ENCODE measurements at regions not wholly inside any gene's neighbourhood (a gene's known extent, or its start where the extent isn't known, plus 50 kb on each side); places are given as distances from the start of the nearest gene placed in this dataset.

DNA sequence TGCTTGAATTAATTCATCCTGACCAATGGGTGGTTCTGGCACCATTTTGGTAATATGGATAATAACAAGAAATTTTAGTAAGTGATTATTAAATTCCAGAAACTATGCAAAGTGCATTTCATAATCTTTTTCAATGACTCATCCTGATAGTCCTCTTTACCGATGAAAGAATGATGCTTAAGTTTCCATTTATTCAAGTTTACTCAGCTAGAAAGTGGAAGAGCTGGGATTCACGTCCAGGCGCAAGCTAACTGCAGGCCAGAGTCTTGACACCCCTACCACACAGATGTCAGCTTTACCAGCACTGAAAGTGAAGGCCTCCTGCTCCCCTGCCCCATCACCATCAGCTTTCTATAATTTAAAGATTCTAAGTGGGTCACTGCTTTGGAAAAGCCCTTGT lies 493.5 kb upstream of the WWC1 start:
- Mint-ChIP-seq H3K27me3 (no peaks in the 10 kb centered on the region), H3K27ac (no peak overlapping the region), H3K9me3 (peaks cover 8% of the 10 kb centered on the region in 2 donors)

GRCh38 chr5:167798448-167798847 lies 493.0 kb upstream of the WWC1 start:
- Mint-ChIP-seq H3K4me1 (ENCODE audit: low read depth in 2 of 2) (no peaks in the 10 kb centered on the region), H3K36me3 (ENCODE audit: insufficient read depth) (no peaks in the 10 kb centered on the region), H3K27ac (no peak overlapping the region), H3K4me3 (no peak overlapping the region), H3K9me3 (peaks cover 8% of the 10 kb centered on the region in 2 donors), H3K27me3 (no peaks in the 10 kb centered on the region)
- ATAC-seq (replicated peaks) (no peak), DNase-seq (no peak)

More for the DNA sequence above, 493.5 kb upstream of the WWC1 start:
- Mint-ChIP-seq H3K4me3 (no peak overlapping the region), H3K4me1 (ENCODE audit: low read depth in 2 of 2) (no peaks in the 10 kb centered on the region), H3K36me3 (ENCODE audit: insufficient read depth) (no peaks in the 10 kb centered on the region)
- ATAC-seq (replicated peaks) (no peak), DNase-seq (no peak)

- Mint-ChIP-seq H3K4me1 (ENCODE audit: low read depth in 2 of 2) (no peaks in the 10 kb centered on the region), H3K27me3 (no peaks in the 10 kb centered on the region), H3K36me3 (ENCODE audit: insufficient read depth) (no peaks in the 10 kb centered on the region), H3K4me3 (no peak overlapping the region), H3K9me3 (peaks cover 8% of the 10 kb centered on the region in 2 donors), H3K27ac (no peak overlapping the region)
- no peak for DNase-seq
- ATAC-seq (replicated peaks), result no peak
Measured at GRCh38 chr5:167800427-167800826, 491.0 kb upstream of the WWC1 start.

DNA sequence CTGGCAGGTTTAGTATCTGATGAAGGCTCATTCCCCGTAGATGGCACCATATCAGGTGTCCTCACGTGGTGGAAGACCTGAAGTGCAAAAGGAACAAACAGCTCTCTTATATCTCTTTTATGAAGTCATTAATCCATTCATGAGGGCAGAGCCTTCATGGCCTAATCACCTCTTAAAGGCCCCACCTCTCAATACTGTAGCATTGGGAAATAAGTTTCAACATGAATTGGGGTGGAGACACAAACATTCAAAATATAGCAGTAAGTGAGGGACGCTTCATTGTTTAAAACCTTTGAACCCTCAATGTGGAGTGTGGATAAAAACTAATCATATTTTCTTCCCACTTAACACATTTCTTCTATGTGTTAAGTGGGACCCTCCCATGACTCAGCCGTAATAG lies 489.4 kb upstream of the WWC1 start:
- Mint-ChIP-seq H3K4me3 (no peak overlapping the region), H3K9me3 (peaks cover 8% of the 10 kb centered on the region in 2 donors), H3K27ac (no peak overlapping the region), H3K36me3 (ENCODE audit: insufficient read depth) (no peaks in the 10 kb centered on the region), H3K27me3 (no peaks in the 10 kb centered on the region), H3K4me1 (ENCODE audit: low read depth in 2 of 2) (no peaks in the 10 kb centered on the region)
- ATAC-seq (replicated peaks) (no peak), DNase-seq (no peak)

DNA sequence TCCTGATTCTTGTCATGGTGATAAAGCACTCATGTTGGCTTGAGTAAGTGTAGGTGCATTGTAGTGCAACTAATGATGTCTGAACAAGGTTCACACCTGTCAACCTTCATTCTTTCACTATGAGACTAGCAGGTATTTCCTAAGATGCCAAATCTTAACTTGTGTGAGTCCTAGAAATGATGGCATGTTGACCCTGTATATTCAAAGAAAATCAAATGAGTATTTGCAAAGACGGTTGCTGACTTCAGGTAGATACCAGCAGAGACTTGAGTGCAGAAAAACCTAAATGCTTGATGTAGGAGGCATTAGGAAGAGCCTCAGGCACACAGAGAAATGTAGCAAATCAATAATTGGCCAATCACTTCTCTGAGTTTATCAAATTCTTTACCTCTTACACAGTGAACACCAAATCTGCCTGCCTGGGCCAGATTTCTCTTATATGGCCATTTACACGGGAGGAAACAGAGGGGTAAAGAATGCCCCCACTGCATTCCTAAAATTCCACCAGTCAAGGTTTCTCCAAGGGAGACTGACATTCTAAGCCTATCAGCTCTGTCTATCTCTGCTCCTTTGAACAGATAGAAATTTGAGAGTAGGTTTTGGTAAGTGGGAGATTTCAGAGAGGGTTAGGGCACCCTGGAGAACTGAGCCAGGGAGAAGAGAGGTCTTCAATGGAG lies 488.6 kb upstream of the WWC1 start:
- ATAC-seq (replicated peaks), result no peak
- no peaks in the 10 kb centered on the region for H3K27me3 Mint-ChIP-seq
- no peaks in the 10 kb centered on the region for H3K4me1 Mint-ChIP-seq (ENCODE audit: low read depth in 2 of 2)
- no peaks in the 10 kb centered on the region for H3K36me3 Mint-ChIP-seq (ENCODE audit: insufficient read depth)
- peaks cover 8% of the 10 kb centered on the region in 2 donors for H3K9me3 Mint-ChIP-seq
- H3K4me3 Mint-ChIP-seq, result no peak overlapping the region
- no peak for DNase-seq
- H3K27ac Mint-ChIP-seq, result no peak overlapping the region

GRCh38 chr5:167804512-167805220 lies 486.8 kb upstream of the WWC1 start:
- Mint-ChIP-seq H3K4me3 (no peak overlapping the region), H3K4me1 (ENCODE audit: low read depth in 2 of 2) (no peaks in the 10 kb centered on the region), H3K36me3 (ENCODE audit: insufficient read depth) (no peaks in the 10 kb centered on the region), H3K27ac (no peak overlapping the region), H3K27me3 (no peaks in the 10 kb centered on the region), H3K9me3 (peaks cover 6 to 8% of the 10 kb centered on the region in 2 donors)
- no peak for DNase-seq
- ATAC-seq (replicated peaks), result no peak

DNA sequence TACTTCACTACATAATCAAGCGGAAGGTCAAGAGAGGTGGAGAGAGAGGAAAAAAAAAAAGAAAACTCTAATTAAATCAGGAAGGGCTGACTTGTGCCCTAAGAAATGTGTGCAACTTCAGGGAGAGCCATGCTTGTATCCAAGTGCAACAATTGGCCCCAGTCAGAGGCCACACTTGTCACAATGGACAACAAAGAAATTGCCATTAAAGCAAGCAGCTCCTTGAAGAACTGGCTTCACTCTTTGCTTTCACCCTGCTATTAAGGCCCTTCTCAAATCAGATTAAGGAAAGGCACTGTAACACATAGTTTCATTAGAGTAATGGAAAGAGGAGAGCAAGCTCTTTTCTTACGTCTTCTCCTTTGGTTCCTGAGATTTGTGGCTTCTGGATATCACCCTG lies 480.9 kb upstream of the WWC1 start:
- Mint-ChIP-seq H3K9me3 (peaks cover 0 to 8% of the 10 kb centered on the region in 2 donors), H3K4me1 (ENCODE audit: low read depth in 2 of 2) (no peaks in the 10 kb centered on the region), H3K36me3 (ENCODE audit: insufficient read depth) (no peaks in the 10 kb centered on the region), H3K4me3 (no peak overlapping the region), H3K27me3 (no peaks in the 10 kb centered on the region), H3K27ac (no peak overlapping the region)
- DNase-seq (no peak), ATAC-seq (replicated peaks) (no peak)

DNA sequence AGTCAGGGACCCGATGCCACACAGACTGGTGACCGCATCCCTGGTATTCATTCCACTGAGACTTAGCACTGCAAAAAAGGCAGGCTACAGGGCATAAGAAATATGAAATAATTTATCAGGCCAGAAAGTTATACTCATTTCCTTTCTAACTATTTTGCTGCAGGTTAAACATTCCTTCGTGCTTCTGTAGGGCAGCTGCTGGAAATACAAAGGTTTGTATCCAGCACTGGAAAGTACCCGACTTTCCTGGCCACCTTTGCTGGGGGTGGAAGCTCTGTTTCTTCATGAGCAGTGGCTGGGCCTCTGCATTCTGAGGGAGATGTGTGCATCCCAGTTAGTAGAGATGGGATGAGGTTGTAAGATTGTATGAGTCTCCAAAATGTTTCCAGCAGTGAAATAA lies 478.6 kb upstream of the WWC1 start:
- no peaks in the 10 kb centered on the region for H3K4me1 Mint-ChIP-seq (ENCODE audit: low read depth in 2 of 2)
- H3K36me3 Mint-ChIP-seq (ENCODE audit: insufficient read depth), result no peaks in the 10 kb centered on the region
- peaks cover 0 to 8% of the 10 kb centered on the region in 2 donors for H3K9me3 Mint-ChIP-seq
- H3K4me3 Mint-ChIP-seq, result no peak overlapping the region
- H3K27ac Mint-ChIP-seq, result no peak overlapping the region
- no peak for ATAC-seq (replicated peaks)
- no peaks in the 10 kb centered on the region for H3K27me3 Mint-ChIP-seq
- no peak for DNase-seq

DNA sequence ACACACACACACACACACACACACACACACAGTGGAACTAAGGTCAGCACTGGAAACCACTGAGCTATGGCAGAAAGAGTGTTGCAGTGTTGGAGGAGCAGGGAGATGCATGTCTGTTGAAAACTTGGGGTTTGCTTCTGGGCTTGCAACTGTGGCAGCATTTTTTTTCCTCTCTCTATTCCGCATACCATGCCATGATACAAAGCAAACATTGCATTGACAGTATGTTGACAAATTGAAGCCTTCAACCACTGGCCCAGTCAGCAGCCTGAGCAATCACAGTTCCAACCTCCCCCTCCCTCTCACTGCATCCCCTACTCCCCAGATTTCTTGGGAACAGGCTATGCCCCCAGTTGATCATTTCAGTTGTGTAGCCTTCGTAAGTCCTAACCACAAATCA lies 478.1 kb upstream of the WWC1 start:
- ATAC-seq (replicated peaks), result no peak
- no peaks in the 10 kb centered on the region for H3K27me3 Mint-ChIP-seq
- H3K36me3 Mint-ChIP-seq (ENCODE audit: insufficient read depth), result no peaks in the 10 kb centered on the region
- no peaks in the 10 kb centered on the region for H3K4me1 Mint-ChIP-seq (ENCODE audit: low read depth in 2 of 2)
- H3K4me3 Mint-ChIP-seq, result no peak overlapping the region
- H3K9me3 Mint-ChIP-seq, result peaks cover 0 to 8% of the 10 kb centered on the region in 2 donors
- no peak for DNase-seq
- no peak overlapping the region for H3K27ac Mint-ChIP-seq

GRCh38 chr5:167814040-167814439 lies 477.4 kb upstream of the WWC1 start:
- no peaks in the 10 kb centered on the region for H3K27me3 Mint-ChIP-seq
- H3K9me3 Mint-ChIP-seq, result peaks cover 0 to 8% of the 10 kb centered on the region in 2 donors
- no peak overlapping the region for H3K4me3 Mint-ChIP-seq
- ATAC-seq (replicated peaks) (no peak), DNase-seq (no peak)
- no peaks in the 10 kb centered on the region for H3K4me1 Mint-ChIP-seq (ENCODE audit: low read depth in 2 of 2)
- no peaks in the 10 kb centered on the region for H3K36me3 Mint-ChIP-seq (ENCODE audit: insufficient read depth)
- H3K27ac Mint-ChIP-seq, result no peak overlapping the region

GRCh38 chr5:167814828-167815227 lies 476.6 kb upstream of the WWC1 start:
- no peaks in the 10 kb centered on the region for H3K4me1 Mint-ChIP-seq (ENCODE audit: low read depth in 2 of 2)
- ATAC-seq (replicated peaks) (no peak), DNase-seq (no peak)
- H3K27me3 Mint-ChIP-seq, result no peaks in the 10 kb centered on the region
- no peaks in the 10 kb centered on the region for H3K36me3 Mint-ChIP-seq (ENCODE audit: insufficient read depth)
- no peak overlapping the region for H3K4me3 Mint-ChIP-seq
- H3K9me3 Mint-ChIP-seq, result peaks cover 0 to 8% of the 10 kb centered on the region in 2 donors
- H3K27ac Mint-ChIP-seq, result no peak overlapping the region

DNA sequence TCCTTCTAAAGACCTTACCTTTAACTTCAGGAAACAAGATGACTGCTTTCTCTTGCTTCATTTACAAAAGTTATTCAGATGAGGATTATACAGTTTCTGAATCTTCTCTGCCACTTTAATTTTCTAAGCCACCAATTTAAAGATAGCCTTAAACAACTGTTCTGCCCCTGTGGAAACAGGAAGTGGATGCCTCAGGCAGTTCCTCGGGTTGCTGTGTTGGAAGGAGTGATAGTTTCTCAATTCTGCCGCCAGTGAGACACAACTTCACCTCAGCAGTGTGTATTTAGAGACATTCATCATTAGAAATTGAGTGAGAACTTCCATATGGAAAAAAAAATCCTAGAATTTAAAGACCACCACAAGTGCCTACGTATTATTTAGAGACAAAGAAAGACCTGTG lies 475.1 kb upstream of the WWC1 start:
- H3K36me3 Mint-ChIP-seq (ENCODE audit: insufficient read depth), result no peaks in the 10 kb centered on the region
- H3K4me3 Mint-ChIP-seq, result no peak overlapping the region
- no peak for ATAC-seq (replicated peaks)
- H3K27me3 Mint-ChIP-seq, result no peaks in the 10 kb centered on the region
- no peaks in the 10 kb centered on the region for H3K4me1 Mint-ChIP-seq (ENCODE audit: low read depth in 2 of 2)
- H3K27ac Mint-ChIP-seq, result no peak overlapping the region
- DNase-seq, result no peak
- peaks cover 0 to 8% of the 10 kb centered on the region in 2 donors for H3K9me3 Mint-ChIP-seq

- no peaks in the 10 kb centered on the region for H3K4me1 Mint-ChIP-seq (ENCODE audit: low read depth in 2 of 2)
- no peak overlapping the region for H3K27ac Mint-ChIP-seq
- no peaks in the 10 kb centered on the region for H3K36me3 Mint-ChIP-seq (ENCODE audit: insufficient read depth)
- no peak overlapping the region for H3K4me3 Mint-ChIP-seq
- ATAC-seq (replicated peaks) (no peak), DNase-seq (no peak)
- peaks cover 0 to 8% of the 10 kb centered on the region in 2 donors for H3K9me3 Mint-ChIP-seq
- no peaks in the 10 kb centered on the region for H3K27me3 Mint-ChIP-seq
Measured at GRCh38 chr5:167816864-167817263, 474.6 kb upstream of the WWC1 start.

DNA sequence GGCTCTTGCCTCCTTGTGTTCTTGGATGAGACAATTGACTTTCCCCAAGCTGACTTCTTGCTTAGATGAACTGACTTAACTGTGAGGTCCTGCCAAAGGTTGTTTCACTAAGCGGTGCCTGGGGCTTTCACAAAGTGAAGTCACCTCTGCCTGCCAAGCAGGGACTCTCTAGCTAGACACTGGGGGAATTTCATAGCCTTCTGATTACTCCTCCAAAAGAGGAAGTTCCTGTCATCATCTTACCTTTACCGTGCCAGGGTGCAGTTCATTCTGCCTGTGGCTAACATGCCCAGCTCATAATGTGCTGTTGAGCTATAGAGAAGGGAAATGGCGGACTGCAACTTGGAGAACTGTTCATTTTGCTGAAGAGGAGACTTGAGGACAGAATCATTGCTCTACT lies 472.0 kb upstream of the WWC1 start:
- ATAC-seq (replicated peaks), result no peak
- no peak overlapping the region for H3K4me3 Mint-ChIP-seq

More for the DNA sequence above, 472.0 kb upstream of the WWC1 start:
- Mint-ChIP-seq H3K36me3 (ENCODE audit: insufficient read depth) (no peaks in the 10 kb centered on the region), H3K9me3 (peaks cover 2 to 3% of the 10 kb centered on the region in 2 donors), H3K27me3 (no peaks in the 10 kb centered on the region), H3K27ac (no peak overlapping the region), H3K4me1 (ENCODE audit: low read depth in 2 of 2) (no peaks in the 10 kb centered on the region)
- no peak for DNase-seq

All from effector memory CD8-positive, alpha-beta T cell (primary cell).